Mammary epithelial cell (primary cell): ENCODE measurements at regions not wholly inside any gene's neighbourhood (a gene's known extent, or its start where the extent isn't known, plus 50 kb on each side); places are given as distances from the start of the nearest gene placed in this dataset.

Source experiments
- EZH2 ChIP-seq: IDR thresholded peaks from 2 replicates; pipeline ENCODE4 v1.6.1; 2012; ENCODE audit warnings: low read length, inconsistent platforms, borderline replicate concordance
- TF ChIP-seq, protein P1 (sequence below), 2 donors: IDR thresholded peaks in 1 of 2; conservative IDR thresholded peaks in 1 of 2; 2 replicates each; pipeline ENCODE4 v1.5.1; 2011 to 2012; ENCODE audit warnings: inconsistent platforms in 2 of 2, low read length in 2 of 2, mild to moderate bottlenecking in 2 of 2, control low read depth in 1 of 2, low read depth in 1 of 2; ENCODE audit not compliant: insufficient read depth in 1 of 2; ENCODE audit errors: extremely low read depth in 1 of 2

DNA sequence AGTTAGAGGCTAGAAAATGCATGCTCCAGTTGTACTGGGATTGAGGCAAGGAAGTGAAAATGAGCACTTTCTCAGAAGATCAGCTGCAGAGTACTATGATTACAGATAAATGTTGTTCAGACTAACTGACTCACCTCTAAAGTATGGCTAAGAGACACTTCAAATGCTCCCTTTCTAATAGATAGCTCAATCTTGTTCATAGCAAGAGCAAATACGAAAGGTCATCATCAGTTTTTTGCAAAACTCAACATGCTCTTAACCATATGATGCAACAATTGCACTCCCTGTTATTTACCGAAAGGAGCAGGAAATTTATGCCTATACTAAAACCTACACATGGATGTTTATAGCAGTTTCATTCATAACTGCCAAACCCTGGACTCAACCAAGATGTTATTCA is 838.4 kb upstream of the INTU start:
- TF ChIP-seq, protein P1, sequence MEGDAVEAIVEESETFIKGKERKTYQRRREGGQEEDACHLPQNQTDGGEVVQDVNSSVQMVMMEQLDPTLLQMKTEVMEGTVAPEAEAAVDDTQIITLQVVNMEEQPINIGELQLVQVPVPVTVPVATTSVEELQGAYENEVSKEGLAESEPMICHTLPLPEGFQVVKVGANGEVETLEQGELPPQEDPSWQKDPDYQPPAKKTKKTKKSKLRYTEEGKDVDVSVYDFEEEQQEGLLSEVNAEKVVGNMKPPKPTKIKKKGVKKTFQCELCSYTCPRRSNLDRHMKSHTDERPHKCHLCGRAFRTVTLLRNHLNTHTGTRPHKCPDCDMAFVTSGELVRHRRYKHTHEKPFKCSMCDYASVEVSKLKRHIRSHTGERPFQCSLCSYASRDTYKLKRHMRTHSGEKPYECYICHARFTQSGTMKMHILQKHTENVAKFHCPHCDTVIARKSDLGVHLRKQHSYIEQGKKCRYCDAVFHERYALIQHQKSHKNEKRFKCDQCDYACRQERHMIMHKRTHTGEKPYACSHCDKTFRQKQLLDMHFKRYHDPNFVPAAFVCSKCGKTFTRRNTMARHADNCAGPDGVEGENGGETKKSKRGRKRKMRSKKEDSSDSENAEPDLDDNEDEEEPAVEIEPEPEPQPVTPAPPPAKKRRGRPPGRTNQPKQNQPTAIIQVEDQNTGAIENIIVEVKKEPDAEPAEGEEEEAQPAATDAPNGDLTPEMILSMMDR (conservative IDR thresholded peaks at IDR 0.05 in 1 of 2, IDR thresholded peaks at IDR 0.05 in 1 of 2; ENCODE audit: extremely low read depth in 1 of 2, insufficient read depth in 1 of 2, low read depth in 1 of 2, low read length in 2 of 2), result no peak
- no peak for TF ChIP-seq EZH2
